ENCODE measurements at regions not wholly inside any gene's neighbourhood (a gene's known extent, or its start where the extent isn't known, plus 50 kb on each side); places are given as distances from the start of the nearest gene placed in this dataset.

GRCh38 chr10:45071043-45071813 is 70.5 kb downstream of the ZNF22 start:
- CTCF ChIA-PET = no interaction called here
- TF ChIP-seq CTCF (IDR thresholded peaks at IDR 0.05; ENCODE audit: control extremely low read depth, extremely low read depth, low read depth, missing control alignments) = no peak
- DNase-seq (ENCODE audit: extremely low spot score) = no peak
- POLR2A ChIA-PET = no interaction called here

GRCh38 chr10:45075216-45075615 is 74.5 kb downstream of the ZNF22 start:
- no peak for TF ChIP-seq CTCF (IDR thresholded peaks at IDR 0.05; ENCODE audit: control extremely low read depth, extremely low read depth, low read depth, missing control alignments)
- POLR2A ChIA-PET = no interaction called here
- CTCF ChIA-PET = interaction anchor here (2.4 kb wide), 1 partner anchor 14 kb away, joined by 5 read pairs; no protein-coding TSS in a partner anchor
- no peak for DNase-seq (ENCODE audit: extremely low spot score)

GRCh38 chr10:45075826-45076380 is 75.2 kb downstream of the ZNF22 start:
- DNase-seq (ENCODE audit: extremely low spot score) = no peak
- ChIA-PET CTCF (interaction anchor here (1.5 to 2.4 kb wide), 2 partner anchors 13 to 37 kb away, joined by 3 to 5 read pairs; no protein-coding TSS in a partner anchor), POLR2A (no interaction called here)
- TF ChIP-seq CTCF (IDR thresholded peaks at IDR 0.05; ENCODE audit: control extremely low read depth, extremely low read depth, low read depth, missing control alignments) = no peak

- TF ChIP-seq CTCF (IDR thresholded peaks at IDR 0.05; ENCODE audit: control extremely low read depth, extremely low read depth, low read depth, missing control alignments) = no peak
- ChIA-PET POLR2A (no interaction called here), CTCF (interaction anchor here (1.1 to 1.5 kb wide), 2 partner anchors 13 to 36 kb away, joined by 3 to 4 read pairs; no protein-coding TSS in a partner anchor)
- DNase-seq (ENCODE audit: extremely low spot score) = no peak
Observed at GRCh38 chr10:45076891-45077290, 76.2 kb downstream of the ZNF22 start.

GRCh38 chr10:45080331-45080730 is 79.6 kb downstream of the ZNF22 start:
- CTCF ChIA-PET = no interaction called here
- no peak for DNase-seq (ENCODE audit: extremely low spot score)
- POLR2A ChIA-PET = no interaction called here
- TF ChIP-seq CTCF (IDR thresholded peaks at IDR 0.05; ENCODE audit: control extremely low read depth, extremely low read depth, low read depth, missing control alignments) = no peak

- ChIA-PET CTCF (interaction anchor here (1.0 kb wide), 1 partner anchor 15 kb away, joined by 3 read pairs; no protein-coding TSS in a partner anchor), POLR2A (no interaction called here)
- TF ChIP-seq CTCF (IDR thresholded peaks at IDR 0.05; ENCODE audit: control extremely low read depth, extremely low read depth, low read depth, missing control alignments) = no peak
- DNase-seq (ENCODE audit: extremely low spot score) = no peak
Observed at GRCh38 chr10:45082176-45082575, 81.5 kb downstream of the ZNF22 start.

All from GM10248 (cell line).